ENCODE measurements at regions not wholly inside any gene's neighbourhood (a gene's known extent, or its start where the extent isn't known, plus 50 kb on each side); places are given as distances from the start of the nearest gene placed in this dataset.

DNA sequence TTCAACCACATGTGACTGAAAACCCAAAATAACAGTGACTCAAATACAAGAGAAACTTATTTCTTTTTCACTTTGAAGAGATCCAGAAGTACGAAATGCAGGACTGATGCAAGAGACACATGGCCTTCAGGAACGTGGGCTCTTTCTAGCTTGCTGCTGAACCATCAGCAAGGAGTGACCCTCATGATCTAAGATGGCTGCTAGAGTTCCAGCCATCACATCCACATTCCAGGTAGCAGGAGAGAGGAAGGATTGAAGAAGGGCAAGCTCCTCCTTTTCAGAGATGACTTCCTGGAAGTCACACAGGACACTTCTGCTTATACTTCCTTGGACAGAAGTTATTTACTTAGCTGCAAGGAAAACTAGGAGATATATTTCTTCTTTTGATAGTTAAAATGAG, 67.6 kb upstream of the BCL11B start:
- WGBS, 2 experiments (ENCODE audit: extremely low coverage in 2 of 2, insufficient read length in 1 of 2) = no CpG with 5 or more reads among the region's 2 CpGs
- no peak overlapping the region for H3K4ac ChIP-seq (ENCODE audit: low read depth, low read length)
- in situ Hi-C loops (cut with MboI; ENCODE audit: low sequenced_read_pairs) (no loop called here), dilution Hi-C loops (cut with HindIII; ENCODE audit: low sequenced_read_pairs, unreplicated experiment) (no loop called here), intact Hi-C loops (cut with micrococcal nuclease) (no loop called here)
- no peak overlapping the region for H3K23ac ChIP-seq (ENCODE audit: low read depth, low read length)
- no peak overlapping the region for H3K4me3 ChIP-seq (ENCODE audit: insufficient read depth, low read depth, low read length)
- H3K9me3 ChIP-seq (ENCODE audit: control insufficient read depth, insufficient read depth, low read length) = no peaks in the 10 kb centered on the region
- H2BK120ac ChIP-seq (ENCODE audit: low read depth, low read length) = no peak overlapping the region
- no peaks in the 10 kb centered on the region for H3K4me1 ChIP-seq (ENCODE audit: control insufficient read depth, insufficient read depth, low read length)
- H2BK20ac ChIP-seq (ENCODE audit: low read depth, low read length) = no peak overlapping the region
- no peak overlapping the region for H3K4me2 ChIP-seq (ENCODE audit: low read depth, low read length)
- ChIA-PET CTCF (no interaction called here), POLR2A (ENCODE audit: unreplicated experiment) (no interaction called here)
- H3K56ac ChIP-seq (ENCODE audit: extremely low read depth, insufficient read depth, low read length) = no peak overlapping the region
- H4K91ac ChIP-seq (ENCODE audit: insufficient read depth, low read depth, low read length) = no peak overlapping the region
- ATAC-seq (ENCODE audit: low read depth) (no peak), DNase-seq (no peak)
- no peaks in the 10 kb centered on the region for H3K9me1 ChIP-seq (ENCODE audit: insufficient read depth, low read length)
- no TSS peak for BruUV-seq (replicated peaks)
- no peak overlapping the region for H4K5ac ChIP-seq (ENCODE audit: low read depth, low read length)
- H3K36me3 ChIP-seq (ENCODE audit: control insufficient read depth, insufficient read depth, low read length) = no peaks in the 10 kb centered on the region
- H2AFZ ChIP-seq (replicated peaks; ENCODE audit: low read length, poor library complexity) = no peak overlapping the region
- no peak overlapping the region for H4K8ac ChIP-seq (ENCODE audit: low read depth in 2 of 2, low read length in 2 of 2)
- TF ChIP-seq CHD1 (IDR thresholded peaks at IDR 0.05; ENCODE audit: low read depth, low read length) = no peak
- TF ChIP-seq, protein P1, sequence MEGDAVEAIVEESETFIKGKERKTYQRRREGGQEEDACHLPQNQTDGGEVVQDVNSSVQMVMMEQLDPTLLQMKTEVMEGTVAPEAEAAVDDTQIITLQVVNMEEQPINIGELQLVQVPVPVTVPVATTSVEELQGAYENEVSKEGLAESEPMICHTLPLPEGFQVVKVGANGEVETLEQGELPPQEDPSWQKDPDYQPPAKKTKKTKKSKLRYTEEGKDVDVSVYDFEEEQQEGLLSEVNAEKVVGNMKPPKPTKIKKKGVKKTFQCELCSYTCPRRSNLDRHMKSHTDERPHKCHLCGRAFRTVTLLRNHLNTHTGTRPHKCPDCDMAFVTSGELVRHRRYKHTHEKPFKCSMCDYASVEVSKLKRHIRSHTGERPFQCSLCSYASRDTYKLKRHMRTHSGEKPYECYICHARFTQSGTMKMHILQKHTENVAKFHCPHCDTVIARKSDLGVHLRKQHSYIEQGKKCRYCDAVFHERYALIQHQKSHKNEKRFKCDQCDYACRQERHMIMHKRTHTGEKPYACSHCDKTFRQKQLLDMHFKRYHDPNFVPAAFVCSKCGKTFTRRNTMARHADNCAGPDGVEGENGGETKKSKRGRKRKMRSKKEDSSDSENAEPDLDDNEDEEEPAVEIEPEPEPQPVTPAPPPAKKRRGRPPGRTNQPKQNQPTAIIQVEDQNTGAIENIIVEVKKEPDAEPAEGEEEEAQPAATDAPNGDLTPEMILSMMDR (conservative IDR thresholded peaks at IDR 0.05; ENCODE audit: low read depth, low read length) = no peak
- TF ChIP-seq CEBPB (IDR thresholded peaks at IDR 0.05; ENCODE audit: low read depth, low read length) = no peak
- no peak for TF ChIP-seq MAZ (IDR thresholded peaks at IDR 0.05; ENCODE audit: borderline replicate concordance, low read depth, low read length)
- no peak for TF ChIP-seq FOS (IDR thresholded peaks at IDR 0.05; ENCODE audit: low read depth, low read length)
- TF ChIP-seq RFX5 (IDR thresholded peaks at IDR 0.05; ENCODE audit: low read depth, low read length) = no peak
- TF ChIP-seq NFE2L2 (IDR thresholded peaks at IDR 0.05; ENCODE audit: low read depth, low read length) = no peak
- TF ChIP-seq POLR2A (IDR thresholded peaks at IDR 0.05; ENCODE audit: low read depth, low read length) = no peak
- TF ChIP-seq SMC3 (IDR thresholded peaks at IDR 0.05; ENCODE audit: low read depth, low read length) = no peak
- H2AK5ac ChIP-seq (ENCODE audit: low read depth, low read length) = no peak overlapping the region
- H2BK15ac ChIP-seq (ENCODE audit: low read depth, low read length) = no peak overlapping the region
- no peaks in the 10 kb centered on the region; the same call in 1 of the 2 replicates for H3K27me3 ChIP-seq (ENCODE audit: control insufficient read depth, insufficient read depth, low read length)
- H3K18ac ChIP-seq (ENCODE audit: low read depth, low read length) = no peak overlapping the region
- H3K79me1 ChIP-seq (ENCODE audit: low read depth in 1 of 2, low read length in 2 of 2) = no peaks in the 10 kb centered on the region
- H4K20me1 ChIP-seq (ENCODE audit: insufficient read depth, low read length) = no peaks in the 10 kb centered on the region
- H2AK9ac ChIP-seq (replicated peaks; ENCODE audit: low read depth, low read length, poor library complexity) = no peak overlapping the region
- no peak overlapping the region for H3K14ac ChIP-seq (replicated peaks; ENCODE audit: low read depth, low read length)
- no peak overlapping the region for H3K27ac ChIP-seq (ENCODE audit: insufficient read depth, low read length)
- no peak overlapping the region for H2BK5ac ChIP-seq (ENCODE audit: low read depth, low read length, poor library complexity, severe bottlenecking)
- no peak overlapping the region for H3K9ac ChIP-seq (ENCODE audit: low read depth, low read length)
